Stimulated activated CD4-positive, alpha-beta T cell treated with anti-CD3 and anti-CD28 coated beads, Interleukin-1b, Interleukin-23, amount 100 ng/mL, for 48 hours (primary cell): ENCODE measurements at regions not wholly inside any gene's neighbourhood (a gene's known extent, or its start where the extent isn't known, plus 50 kb on each side); places are given as distances from the start of the nearest gene placed in this dataset.
"Not testable (repeated sequence)": the region's sequence is repeated elsewhere in the genome, so short reads cannot be mapped to it uniquely, and the experiment has no call there.

Experiments
- DNase-seq: peaks from one replicate; pipeline ENCODE4 v3.0.0-alpha.2; 2020

DNA sequence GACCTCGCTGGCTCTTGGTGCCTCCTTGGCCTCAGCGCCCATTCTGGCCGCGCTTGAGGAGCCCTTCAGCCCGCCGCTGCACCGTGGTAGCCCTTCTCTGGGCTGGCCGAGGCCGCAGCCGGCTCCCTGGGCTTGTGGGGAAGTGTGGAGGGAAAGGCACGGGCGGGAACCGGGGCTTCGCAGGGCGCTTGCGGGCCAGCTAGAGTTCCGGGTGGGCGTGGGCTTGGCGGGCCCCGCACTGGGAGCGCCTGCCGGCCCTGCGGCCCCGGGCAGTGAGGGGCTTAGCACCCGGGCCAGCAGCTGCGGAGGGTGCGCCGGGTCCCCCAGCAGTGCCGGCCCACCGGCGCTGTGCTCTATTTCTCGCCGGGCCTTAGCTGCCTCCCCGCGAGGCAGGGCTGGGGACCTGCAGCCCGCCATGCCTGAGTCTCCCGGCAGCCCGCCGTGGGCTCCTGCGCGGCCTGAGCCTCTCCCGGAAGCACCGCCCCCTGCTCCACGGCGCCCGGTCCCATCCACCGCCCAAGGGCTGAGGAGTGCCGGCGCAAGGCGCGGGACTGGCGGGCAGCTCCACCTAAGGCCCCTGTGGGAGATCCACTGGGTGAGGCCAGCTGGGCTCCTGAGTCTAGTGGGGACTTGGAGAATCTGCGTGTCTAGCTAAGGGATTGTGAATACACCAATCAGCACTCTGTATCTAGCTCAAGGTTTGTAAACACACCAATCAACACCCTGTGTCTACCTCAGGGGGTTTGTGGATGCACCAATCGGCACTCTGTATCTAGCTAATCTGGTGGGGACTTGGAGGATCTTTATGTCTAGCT is 141.1 kb downstream of the SLCO4C1 start:
- not testable (repeated sequence) for DNase-seq

DNA sequence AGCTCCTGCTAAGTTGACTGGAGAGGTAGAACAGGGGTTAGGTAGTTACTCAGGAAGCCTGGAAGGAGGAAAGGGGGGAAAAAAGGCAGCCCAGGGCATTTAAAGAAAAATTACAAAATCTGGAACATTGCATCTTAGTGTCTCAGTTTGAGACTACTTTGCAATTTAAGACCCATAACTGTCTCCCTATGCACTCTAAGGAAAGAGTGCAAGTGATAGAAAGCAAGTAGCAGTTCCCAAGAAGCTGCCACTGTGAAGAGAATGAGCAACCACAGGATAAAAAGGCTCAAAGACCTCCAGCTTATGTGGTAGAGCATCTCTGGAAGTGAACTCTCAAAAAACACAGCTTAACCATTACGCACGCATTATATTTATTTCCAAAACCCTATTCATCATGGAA is 141.8 kb downstream of the SLCO4C1 start:
- DNase-seq = no peak

DNA sequence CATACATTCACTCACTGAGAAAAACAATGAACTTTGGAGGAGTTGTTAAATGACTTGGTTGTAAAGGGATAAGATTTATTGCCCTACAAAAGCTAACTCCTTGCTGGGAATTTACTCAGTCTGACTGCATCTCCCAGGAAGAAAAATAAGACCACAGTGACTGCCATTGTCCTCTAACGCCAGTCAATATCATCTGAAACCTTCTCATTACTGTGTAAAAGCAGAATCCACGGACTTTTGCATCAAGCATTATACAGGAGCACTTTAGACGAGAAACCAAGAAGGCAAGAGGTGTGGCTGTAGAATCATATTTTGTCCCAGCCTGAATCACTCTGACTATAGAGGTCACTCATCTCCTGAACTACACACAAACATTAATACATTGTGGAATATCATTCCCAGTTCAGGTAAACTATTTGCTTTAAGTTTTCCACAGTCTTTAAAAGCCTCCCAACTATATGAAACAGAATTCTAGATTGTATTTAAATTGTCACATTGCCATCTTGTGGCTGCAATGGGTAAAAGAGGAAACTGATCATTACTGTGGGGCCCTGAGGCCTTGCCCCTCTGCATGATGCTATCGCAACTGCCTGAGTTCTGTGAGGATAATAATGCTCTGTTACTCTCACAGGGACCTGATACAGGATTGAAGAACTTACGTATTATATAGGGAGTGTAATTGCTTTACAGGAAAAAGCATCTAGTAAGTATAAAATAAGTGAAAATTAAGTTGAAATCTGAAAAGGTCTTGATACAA is 142.9 kb downstream of the SLCO4C1 start:
- DNase-seq = no peak

DNA sequence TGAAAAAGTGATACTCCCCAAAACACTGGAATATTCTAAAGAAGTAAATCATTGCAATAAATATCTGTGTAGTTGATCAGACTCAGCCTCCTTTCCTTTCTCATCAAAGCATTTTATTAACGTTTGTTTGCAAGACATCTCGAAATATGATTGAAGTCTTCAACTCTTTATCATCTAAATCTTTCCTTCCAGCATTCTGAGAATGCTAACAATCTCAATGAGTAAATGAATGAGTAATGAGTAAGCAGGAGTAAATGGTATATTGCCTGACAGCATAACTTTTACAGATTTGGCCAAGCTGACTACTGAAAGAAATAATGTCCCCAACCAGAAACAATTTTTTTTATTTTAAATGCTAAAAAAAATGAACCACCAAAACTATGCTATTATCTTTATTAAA is 157.1 kb downstream of the SLCO4C1 start:
- no peak for DNase-seq

DNA sequence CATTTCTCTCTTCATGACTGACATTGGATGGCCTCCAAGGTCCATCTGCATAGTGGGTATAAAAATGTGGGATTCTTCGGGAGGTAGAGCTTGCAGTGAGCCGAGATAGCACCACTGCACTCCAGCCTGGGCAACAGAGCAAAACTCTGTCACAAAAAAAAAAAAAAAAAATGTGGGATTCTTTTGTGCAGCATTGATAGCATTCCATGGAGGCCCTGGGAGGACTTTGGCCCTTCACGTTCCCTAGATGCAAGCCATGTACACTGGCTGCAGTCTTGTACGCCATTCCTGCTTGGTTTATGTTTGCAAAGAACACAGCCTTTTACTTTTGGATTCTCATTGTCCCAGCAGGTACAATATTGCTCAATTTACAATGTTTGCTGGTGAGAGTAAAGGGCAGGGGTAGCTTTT is 157.8 kb downstream of the SLCO4C1 start:
- DNase-seq = no peak

DNA sequence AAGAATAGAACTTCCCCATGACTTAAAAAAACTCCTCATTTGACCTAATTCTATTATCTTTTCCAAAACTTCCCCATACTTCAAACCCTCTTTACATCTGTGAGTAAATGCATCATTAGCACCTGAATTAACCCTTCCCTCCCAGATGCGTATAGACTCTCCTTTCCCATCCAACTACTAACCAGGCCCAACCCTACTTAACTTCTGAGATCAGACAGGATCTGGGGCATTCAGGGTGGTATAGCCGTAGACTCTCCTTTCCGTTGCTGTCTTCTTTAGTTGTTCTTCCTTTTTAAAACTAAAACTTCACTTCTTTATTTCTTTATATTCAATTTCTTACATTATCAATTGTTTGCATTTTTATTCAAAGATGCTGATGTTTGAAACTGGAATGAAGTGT is 165.2 kb downstream of the SLCO4C1 start:
- no peak for DNase-seq

DNA sequence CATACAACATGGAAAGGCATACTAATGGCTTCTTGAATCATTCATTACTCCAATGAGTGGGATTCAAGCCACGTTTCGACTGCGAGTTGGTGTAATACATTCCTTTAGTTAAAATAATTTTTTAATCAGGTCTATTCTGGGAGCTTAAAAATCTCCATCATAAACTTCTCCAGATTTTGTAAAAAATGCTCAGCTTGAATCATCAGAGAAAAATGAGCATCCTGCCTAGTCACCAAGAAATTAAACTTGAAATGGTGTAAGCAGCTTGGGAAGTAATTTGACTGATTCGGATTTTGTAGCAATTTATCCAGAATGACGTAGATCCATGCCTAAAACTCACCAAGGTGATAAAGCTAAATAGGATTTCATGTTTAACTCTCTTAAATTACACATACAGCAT is 165.7 kb downstream of the SLCO4C1 start:
- no peak for DNase-seq

DNA sequence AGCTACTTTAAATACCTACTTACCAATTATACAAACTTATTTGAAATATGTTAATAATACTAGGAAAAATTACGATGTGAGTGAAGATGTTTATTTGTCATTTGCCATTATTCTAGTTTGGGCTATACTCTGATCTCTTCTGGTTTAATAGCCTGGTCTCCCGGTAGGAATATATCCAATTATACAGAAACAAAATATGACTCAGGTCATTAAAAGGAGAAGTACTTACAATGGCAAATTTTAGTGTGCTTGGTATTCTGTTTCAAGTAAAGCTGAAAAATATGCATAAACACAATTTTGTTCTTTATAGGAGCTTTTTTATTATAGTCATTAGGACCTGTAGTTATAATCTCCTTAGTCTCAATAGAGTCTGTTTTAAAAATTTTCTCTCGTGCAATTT is 176.8 kb downstream of the SLCO4C1 start:
- DNase-seq = no peak

DNA sequence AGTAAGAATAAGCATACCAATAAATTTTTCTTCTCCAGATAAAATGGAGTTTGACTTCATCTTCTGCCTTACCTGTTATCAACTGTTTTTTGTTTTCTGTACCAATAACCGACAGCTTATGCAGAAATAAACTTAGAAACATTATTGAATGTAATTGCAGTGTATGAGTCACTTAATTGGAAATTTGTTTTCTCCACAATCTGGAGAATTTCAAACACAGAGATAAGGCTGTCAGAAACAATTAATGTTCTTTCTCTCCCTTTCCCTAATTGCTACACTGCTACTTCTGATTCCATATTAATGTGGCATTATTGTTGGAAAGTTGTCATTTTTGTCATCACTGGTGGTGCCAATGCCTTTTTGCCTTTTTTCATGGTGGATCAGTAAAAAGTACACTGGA is 180.3 kb downstream of the SLCO4C1 start:
- DNase-seq = no peak

DNA sequence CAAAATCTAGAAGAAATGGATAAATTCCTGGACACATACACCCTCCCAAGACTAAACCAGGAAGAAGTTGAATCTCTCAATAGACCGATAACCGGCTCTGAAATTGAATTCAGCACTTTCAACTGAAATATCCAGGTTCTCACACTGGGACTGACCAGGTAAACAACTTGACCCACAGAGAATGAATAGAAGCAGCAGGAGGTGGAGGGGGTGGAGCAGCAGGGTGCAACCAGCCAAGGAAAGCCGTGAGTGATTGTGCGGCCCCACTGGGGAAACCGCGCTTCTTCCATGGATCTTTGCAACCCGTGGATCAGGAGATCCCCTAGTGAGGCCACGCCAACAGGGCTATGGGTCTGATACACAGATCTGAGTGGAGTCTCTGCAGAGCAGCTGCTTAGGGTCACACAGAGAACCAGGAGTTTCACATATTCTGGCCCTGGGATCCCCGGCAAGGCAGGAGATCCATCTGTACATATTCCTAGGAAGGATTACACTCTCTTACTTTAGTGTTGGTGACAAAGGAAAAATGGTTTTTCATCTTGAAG is 181.5 kb downstream of the SLCO4C1 start:
- DNase-seq = no peak

DNA sequence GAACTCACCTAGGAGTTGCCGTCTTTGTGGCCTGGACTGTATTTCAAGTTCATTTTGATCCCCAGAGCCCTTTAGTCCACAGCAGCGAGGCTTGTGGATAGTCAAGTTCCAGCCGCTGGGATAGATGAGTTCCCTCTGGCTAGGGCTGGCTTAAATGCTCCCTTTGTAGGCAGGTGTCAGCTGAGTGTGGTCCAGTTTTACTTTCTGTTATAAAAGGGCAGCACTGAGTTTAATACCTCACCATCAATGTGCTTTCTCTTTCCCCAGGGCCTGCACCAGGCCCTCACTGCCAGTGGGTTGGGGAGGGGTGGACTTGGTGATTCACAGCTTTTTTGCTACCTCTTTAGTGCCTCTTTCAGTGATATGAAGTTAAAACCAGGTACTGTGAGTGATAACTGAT is 188.2 kb downstream of the SLCO4C1 start:
- no peak for DNase-seq

DNA sequence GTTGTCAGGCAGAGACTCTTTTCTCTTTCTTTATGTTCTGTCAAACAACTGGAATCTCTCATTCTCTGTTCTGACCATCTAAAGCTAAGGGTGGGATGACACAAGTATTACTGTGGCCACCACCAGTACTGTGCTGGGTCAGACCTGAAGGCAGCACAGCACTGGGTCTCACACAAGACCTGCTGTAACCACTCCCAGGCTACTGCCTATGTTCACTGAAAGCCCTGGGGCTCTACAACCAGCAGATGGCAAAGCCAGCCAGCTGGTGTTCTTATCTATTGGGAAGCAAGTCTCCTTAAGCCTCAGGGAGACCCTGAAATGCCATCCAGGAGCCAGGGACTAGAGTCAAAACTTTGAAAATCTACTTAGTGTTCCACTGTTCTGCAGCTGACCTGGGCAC is 189.5 kb downstream of the SLCO4C1 start:
- no peak for DNase-seq

DNA sequence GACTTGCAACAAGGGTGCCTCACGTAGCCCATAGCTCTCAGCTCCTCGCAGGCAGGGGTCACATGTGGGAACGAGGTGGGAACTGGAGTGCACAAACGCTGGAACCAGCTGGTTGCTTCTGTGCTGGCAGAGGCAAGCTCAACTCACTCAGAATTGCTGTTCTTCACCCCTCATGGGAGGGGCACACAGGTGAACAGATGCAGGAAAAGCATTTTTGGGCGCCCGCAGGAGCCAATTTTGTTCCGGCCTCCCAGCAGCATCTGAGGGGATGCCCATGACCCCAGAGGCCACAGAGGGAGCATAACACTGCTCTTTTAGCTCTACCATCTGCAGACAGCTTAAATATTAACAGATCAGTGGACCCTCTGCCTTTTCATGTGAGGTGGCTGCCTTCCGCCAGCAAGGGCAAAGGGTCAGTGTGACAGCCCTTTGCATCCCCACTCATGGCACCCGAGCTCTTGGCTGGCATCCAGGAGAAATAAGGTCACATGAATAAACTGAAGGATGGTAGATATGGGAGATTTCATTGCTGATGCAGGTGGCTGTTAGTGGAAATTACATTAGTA is 196.2 kb downstream of the SLCO4C1 start:
- no peak for DNase-seq

DNA sequence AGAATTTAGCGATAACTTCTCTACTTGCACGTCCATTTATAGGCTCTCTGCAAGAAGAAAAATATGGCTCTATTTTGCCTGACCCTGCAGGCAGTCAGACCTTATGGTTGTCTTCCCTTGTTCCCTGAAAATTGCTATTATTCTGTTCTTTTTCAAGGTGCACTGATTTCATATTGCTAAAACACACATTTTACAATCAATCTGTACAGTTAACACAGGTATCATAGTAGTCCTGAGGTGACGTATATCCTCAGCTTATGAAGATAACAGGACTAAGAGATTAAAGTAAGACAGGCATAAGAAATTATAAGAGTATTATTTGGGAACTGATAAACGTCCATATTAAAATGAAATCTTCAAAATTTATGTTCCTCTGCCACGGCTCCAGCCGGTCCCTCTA is 197.0 kb downstream of the SLCO4C1 start:
- not testable (repeated sequence) for DNase-seq

DNA sequence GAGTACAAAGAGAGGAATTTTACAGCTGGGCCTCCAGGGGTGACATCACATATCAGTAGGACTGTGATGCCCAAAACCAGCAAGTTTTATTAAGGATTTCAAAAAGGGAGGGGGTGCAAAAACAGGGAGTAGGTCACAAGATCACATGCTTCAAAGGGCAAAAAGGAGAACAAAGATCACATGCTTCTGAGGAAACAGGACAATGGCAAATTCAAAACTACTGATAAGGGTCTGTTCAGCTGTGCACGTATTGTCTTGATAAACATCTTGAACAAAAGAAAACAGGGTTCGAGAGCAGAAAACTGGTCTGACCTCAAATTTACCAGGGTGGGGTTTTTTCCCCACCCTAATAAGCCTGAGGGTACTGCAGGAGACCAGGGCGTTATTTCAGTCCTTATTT is 197.5 kb downstream of the SLCO4C1 start:
- not testable (repeated sequence) for DNase-seq

DNA sequence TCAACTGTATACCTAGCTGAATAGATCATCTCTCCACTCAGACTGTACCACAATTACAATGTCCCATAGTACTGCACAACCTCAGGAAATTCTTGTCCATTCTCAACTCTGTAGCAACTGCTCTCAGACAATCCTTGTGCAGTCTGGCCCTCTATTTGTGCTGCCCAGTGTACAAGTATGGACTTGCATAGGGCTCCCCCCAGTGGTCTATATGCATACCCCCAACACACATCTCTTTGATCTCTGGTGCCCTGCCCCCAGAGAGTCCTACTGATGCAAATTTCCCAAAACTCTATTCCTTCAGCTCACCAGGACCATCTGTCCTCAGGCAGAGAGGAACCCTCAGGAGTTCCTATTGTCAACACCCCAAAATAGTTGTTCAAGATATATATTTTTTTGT is 205.3 kb downstream of the SLCO4C1 start:
- DNase-seq = no peak

DNA sequence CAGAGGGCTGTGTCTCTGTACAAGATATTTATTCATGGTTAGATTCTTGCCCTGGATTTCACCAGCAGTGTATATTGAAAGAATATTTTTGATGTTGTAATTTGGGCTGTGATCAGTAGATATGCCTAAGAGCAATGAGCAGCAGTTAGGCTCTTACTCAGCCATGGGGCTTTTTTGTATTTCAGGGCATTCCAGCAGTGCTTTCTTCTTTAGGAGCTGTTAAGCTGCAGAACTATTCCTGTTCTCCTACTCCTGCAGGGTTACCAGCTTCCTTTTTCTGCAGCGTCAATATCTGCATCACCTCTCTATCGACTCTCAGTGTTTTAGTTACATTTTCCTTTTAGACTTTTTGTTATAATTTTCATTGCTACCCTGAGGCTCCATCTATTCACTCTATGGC is 206.2 kb downstream of the SLCO4C1 start:
- DNase-seq = no peak

DNA sequence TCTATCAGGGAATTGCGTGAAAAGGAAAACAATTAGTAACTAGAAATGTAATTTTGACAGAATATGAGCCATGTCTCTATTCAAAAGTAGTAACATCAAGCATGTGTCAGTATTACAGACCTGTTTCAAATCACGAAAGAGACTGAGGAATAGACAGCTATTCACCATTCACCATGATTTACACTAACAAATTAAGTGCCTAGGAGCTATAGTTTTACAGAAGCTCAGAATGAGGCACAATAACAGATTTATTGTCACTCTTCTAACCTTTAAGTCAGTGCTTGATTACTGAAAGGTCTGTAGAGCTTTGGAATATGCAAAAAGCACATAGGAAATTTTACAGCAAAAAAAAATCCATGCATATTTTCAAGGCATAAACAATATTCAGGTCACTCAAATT is 208.2 kb downstream of the SLCO4C1 start:
- DNase-seq = no peak

DNA sequence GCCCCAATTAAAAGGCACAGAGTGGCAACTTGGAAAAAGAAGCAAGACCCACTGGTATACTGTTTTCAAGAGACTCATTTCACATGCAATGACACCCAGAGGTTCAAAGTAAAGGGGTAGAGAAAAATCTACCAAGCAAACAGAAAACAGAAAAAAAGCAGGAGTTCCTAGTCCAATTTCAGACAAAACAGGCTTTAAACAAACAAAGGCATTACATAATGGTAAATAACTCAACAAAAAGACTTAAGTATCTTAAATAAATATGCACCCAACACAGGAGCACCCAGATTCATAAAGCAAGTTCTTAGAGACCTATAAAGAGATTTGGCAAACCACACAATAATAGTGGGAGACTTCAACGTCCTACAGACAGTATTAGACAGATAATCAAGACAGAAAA is 215.8 kb downstream of the SLCO4C1 start:
- DNase-seq = no peak

DNA sequence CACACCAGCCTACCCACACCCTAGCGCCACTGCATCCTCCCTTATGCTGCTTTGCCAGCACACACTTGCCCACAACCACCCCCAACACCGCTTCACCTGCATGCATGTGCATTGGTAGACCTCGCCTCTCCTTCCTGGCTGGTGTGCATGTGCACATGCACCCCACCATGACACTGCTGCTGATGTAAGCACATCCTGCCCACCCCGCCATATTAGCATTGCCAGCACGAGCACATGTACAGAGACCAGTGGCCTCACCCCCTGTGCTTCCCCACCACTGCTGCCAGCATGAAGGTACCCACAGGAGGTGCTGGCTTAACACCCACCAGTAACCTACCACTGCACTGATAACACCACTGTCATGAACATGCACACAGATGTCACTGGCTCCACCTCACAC is 218.2 kb downstream of the SLCO4C1 start:
- no peak for DNase-seq

DNA sequence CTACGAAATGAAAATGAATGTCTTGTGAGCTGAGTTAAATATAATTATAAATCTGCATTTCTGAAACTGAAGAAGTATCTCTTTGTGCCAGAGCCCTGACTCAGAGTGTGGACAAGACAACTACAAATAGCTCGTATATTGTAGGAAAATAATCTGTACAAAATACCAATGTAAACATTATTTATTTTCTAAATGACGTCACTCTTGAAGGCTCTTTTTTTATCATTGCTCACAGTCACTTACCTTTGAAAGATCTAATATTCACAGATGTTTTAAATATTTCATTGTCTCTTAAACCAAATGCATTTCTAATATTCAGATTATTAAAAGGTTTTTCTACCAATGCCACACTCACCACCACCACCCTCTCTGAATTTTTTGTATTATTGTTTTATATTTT is 226.1 kb downstream of the SLCO4C1 start:
- no peak for DNase-seq

DNA sequence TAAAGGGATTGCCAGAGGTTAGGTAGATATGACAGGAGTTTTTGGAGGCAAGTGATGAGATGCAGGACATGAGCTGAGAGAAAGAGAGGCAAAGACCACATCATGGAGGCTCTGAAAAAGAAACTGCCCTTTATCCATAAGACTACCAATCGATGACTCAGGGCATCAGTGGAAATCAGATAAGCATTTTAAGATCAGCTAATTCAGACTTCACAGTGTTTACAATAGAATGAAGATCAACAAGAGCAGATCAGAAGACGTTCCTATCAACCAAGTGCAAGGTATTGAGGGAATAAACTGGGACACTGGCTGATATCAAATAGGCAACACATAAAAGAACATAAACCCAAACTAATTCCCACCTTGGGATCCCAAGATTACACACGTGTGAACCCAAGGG is 227.2 kb downstream of the SLCO4C1 start:
- DNase-seq = no peak

DNA sequence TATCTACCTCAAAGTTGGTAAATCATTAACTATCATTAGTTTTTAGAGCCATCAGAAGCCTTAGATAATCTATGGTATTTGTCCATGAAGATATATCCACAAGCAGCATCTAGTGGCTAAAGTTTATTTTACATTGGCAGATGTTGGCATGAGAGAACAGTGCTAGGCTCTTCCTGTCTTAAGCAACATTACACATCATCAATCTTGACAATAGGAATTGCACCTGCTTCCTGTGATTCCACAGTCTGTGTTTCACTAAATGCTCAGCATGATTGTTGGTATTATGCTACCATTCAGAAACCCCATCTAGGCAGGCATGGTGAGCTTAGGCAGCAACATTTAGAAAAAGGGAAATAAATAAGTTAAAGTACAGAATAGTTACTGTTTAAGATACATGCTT is 246.6 kb downstream of the SLCO4C1 start:
- no peak for DNase-seq

DNA sequence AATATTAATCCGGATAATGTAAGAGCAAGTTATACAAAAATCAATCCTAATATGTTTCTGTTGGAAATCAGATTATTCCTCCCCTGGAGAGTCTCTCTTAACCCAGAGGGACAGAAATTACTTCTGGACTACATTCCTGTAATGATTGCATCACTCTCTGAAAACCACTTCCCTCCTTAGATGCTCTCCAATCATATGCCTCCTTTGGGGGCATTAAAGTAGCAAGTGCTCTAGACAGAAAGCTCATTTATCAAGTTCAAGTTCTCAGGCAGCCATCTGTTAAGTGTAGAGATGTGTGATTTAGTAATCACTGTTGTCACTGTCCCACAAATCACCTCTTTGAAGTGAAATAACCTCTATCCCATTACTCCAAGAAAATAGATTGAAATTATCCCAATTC is 247.1 kb downstream of the SLCO4C1 start:
- DNase-seq = no peak
